Erythroblast (primary cell): ENCODE measurements at regions not wholly inside any gene's neighbourhood (a gene's known extent, or its start where the extent isn't known, plus 50 kb on each side); places are given as distances from the start of the nearest gene placed in this dataset.

Experiments
- GATA1 ChIP-seq: IDR thresholded peaks from 2 replicates; pipeline ENCODE4 v1.6.1; 2011; ENCODE audit warnings: low read depth, mild to moderate bottlenecking, control low read depth, low read length, moderate library complexity
- POLR2A ChIP-seq: IDR thresholded peaks from 2 replicates; pipeline ENCODE4 v1.6.1; 2011; ENCODE audit warnings: mild to moderate bottlenecking, low read length

DNA sequence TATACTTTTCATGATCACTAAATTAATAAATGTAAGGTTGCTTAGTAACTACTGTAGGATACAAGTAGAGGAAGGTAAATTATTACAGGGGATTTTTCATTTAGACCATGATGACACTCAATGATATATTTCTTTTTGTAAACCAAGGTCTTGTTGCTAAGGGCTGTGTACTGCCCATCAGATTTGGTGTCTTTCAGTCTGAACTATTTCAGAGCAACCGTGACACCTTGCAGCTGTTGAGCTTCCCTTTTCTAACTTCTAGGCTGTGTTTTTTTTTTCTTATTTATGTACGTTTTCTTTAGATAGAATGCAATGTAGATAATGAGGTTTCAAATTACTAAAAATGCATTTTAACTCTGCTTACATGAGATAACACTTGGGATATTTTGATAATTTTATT lies 292.0 kb upstream of the MBL2 start:
- TF ChIP-seq POLR2A: no peak
- TF ChIP-seq GATA1: no peak
